DND-41 (cell line): ENCODE measurements at regions not wholly inside any gene's neighbourhood (a gene's known extent, or its start where the extent isn't known, plus 50 kb on each side); places are given as distances from the start of the nearest gene placed in this dataset.

Experiments used
- CTCF ChIP-seq: IDR thresholded peaks from 2 replicates; pipeline ENCODE4 v1.5.1; 2012; ENCODE audit warnings: borderline replicate concordance, low read length, moderate library complexity, mild to moderate bottlenecking; ENCODE audit not compliant: poor library complexity, severe bottlenecking; ENCODE audit errors: extremely low read depth
- EZH2 ChIP-seq: IDR thresholded peaks from 3 replicates; pipeline ENCODE4 v1.6.1; 2012; ENCODE audit warnings: borderline replicate concordance, low read depth, mild to moderate bottlenecking, moderate library complexity, low read length, inconsistent platforms; ENCODE audit not compliant: severe bottlenecking

DNA sequence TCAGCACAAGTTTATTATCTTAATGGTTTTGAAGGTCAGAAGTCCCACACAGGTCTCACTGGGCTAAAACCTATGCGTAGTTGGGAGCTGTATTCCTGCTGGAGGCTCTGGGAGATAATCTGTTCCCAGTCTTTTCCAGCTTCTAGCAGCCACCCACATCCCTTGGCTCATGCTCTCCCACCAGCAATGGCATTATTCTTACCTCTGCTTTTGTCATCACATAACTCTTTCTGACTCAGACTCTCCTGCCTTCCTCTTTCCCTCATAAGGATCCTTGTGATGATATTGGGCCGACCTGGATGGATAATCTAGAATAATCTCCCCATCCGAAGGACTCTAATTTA lies 122.2 kb upstream of the PRDX6 start:
- no peak for TF ChIP-seq CTCF
- no peak for TF ChIP-seq EZH2
